TTC549 (cell line): ENCODE measurements at regions not wholly inside any gene's neighbourhood (a gene's known extent, or its start where the extent isn't known, plus 50 kb on each side); places are given as distances from the start of the nearest gene placed in this dataset.
"Not testable (repeated sequence)": the region's sequence is repeated elsewhere in the genome, so short reads cannot be mapped to it uniquely, and the experiment has no call there.

Source experiments
- FAIRE-seq: peaks from 2 replicates; lab custom pipeline; 2012; peaks lifted over from hg19 to GRCh38; lab: Jason Lieb, UNC

DNA sequence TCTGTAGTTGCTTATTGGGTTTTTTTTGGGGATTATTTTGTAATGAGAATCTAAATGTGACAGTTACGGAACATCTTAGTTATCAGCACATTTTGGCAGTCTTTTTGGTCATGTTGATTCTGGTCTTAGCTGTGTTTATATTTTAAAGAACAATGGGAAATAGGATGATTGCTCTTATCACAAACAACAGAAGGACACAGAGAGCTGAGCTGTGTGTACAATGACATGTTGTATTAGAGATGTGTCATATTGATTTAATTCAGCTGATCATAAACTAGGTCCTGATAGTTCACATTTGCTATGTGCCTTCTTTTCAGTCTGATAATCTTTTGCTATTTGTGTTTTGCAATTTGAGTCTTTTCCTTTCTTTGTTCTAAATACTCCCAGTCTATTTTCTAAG is 781.7 kb downstream of the TRHDE start:
- FAIRE-seq, result no peak

DNA sequence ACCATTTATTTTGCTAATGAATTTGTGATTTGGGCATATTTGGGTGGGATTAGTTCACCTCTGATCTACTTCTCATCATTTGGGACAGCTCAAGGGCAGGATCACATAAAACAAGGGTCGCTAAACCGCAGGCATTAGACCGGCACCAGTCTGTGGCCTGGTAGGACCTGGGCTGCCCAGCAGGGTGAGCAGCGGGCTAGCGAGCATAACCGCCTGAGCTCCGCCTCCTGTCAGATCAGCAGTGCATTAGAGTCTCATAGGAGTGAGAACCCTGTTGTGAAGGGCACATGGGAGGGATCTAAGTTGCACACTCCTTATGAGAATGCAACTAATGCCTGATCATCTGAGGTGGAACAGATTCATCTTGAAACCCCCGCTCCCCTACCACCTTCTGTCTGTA is 785.3 kb downstream of the TRHDE start:
- FAIRE-seq, result no peak

DNA sequence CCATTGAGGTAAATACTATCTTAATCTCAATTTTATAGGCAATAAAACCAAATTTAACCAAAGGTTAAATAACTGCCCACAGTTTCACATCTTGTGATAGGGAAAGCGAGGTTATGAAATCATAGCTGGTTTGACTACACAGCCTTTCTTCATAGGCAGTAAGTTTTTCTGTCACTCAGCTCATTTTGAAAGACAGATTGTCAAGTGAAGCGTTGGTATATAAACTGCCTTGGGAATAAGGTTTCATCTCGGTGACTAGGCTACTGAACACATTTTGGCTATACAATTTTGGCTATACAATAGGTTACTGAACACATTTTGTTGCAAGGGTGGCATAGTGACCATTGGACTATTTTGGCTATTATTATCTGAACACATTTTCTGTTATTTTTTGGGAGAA is 793.7 kb downstream of the TRHDE start:
- no peak for FAIRE-seq

DNA sequence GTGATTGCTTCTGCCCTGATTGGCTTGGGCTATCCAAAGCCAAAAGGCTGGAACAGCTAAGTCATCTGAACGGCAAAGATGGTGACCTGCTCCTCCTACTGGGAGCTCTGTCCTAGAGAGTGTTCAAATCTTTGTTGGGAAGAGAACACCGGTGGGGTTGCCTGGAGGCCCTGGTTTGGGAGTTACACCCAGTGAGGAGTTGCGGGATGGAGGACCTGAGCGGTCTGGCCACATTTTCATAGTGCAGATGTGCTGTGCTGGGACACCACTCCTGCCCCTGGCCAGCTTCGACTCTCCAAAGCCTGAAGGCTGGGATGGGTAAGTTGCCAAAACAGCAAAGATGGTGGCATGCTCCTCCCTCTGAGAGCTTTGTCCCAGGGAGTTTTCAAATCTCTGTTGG is 795.4 kb downstream of the TRHDE start:
- no peak for FAIRE-seq

DNA sequence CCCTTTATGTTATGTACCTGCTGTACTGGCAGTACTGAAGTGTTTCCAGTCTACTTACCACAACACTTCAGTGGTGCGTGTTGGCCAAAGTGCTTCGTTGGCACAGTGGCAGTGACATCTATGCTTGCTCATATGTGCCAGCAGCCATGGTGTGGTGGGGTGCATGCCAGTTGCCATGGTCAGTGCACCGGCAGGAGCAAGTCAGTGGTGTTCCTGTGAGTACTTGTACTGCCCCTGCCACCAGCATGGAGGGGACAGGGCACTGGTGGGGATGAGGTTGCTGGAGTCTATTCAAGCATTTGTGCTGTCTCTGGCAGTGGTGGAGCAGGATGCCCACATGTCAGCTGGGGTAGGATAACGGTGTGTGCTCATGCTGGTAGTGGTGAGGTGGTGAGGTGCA is 800.0 kb downstream of the TRHDE start:
- FAIRE-seq, result no peak

DNA sequence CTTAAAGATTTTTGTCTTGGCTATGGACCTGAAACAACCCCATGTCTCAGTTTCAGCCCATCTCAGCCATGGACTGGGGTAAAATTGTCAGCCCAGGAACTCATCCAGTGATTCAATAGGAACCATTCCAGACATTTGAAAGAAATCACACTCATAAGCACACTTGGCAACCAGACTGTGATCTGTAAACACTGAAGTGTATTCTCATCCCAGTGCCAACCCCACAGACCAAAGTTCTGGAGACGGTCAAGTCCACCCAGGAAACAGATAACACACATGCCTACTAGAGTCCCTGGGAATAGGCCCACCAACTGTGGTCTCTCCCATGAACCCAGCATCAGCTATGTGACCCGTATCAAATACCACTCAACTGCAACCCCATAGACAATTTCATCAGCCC is 804.6 kb downstream of the TRHDE start:
- no peak for FAIRE-seq

DNA sequence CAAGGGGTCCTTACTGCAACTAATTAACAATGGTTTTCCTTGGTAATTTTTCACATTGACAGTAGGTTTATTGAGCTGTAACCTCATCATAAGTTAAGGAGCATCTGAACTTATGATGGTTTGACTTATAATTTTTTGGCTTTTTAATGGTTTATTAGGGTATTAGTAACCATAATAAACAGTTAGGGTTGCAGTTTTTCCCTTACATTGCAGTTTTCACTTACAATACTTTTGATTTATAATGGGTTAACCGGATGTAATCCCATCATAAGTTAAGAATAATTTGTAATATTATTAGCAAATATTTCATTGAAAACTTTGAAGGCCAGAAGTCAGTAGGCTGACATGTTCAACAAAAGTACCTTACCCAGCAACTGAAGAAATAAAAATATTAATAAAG is 811.6 kb downstream of the TRHDE start:
- FAIRE-seq, result no peak

DNA sequence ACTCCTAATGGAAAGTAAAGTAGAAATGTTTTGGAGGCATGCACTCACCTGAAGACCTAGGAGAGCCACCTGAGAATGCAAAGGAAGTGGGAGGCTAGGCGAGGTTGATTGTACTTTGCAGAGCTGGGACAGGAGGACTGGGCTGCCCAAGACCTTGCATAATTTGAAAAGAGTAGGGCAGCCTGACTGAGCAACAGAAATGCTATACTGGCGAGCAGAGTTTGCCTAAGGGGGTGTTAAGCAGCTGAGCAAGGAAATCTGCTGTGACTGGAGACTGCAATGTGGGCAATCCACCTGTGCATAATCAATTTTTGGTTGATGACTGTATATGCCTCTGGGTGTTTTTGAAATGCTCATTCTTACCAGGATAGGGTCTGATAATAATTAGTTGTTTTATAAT is 834.1 kb downstream of the TRHDE start:
- no peak for FAIRE-seq

DNA sequence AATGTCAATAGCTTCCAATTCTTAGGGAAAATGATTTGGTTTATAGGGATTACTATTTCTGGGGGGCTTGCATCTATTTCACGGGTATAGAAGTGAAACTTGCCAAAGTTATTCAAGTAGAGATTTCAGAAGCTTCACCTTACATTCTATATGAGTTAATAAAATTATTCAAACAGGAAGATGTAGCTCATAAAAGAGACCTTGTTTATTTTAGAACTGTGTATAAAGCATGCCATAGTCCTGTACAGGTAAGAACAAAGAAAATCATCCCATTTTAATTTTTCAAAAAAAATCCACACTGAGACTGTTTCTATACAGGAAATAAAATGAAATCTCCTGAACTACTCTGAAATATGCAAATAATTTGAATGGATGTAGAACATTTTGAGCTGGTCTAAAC is 834.7 kb downstream of the TRHDE start:
- FAIRE-seq, result no peak

DNA sequence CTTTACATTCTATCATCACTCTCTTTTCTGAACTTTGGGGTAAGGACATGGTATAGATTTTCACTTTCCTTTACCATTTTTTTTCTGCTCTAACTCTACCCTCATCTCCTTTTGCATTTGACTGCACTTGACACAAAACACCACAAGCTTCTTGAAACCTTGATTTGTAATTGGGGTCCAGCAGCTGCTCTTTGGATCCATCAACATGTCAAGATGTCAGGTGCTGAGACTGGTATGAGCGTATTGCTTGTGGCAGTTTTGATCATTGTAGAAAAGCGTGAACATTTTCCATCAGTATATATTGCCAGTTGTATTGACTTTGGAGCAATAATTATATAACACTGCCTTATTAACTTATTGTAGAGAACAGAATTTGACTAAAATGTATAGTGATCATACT is 838.6 kb downstream of the TRHDE start:
- FAIRE-seq, result no peak

DNA sequence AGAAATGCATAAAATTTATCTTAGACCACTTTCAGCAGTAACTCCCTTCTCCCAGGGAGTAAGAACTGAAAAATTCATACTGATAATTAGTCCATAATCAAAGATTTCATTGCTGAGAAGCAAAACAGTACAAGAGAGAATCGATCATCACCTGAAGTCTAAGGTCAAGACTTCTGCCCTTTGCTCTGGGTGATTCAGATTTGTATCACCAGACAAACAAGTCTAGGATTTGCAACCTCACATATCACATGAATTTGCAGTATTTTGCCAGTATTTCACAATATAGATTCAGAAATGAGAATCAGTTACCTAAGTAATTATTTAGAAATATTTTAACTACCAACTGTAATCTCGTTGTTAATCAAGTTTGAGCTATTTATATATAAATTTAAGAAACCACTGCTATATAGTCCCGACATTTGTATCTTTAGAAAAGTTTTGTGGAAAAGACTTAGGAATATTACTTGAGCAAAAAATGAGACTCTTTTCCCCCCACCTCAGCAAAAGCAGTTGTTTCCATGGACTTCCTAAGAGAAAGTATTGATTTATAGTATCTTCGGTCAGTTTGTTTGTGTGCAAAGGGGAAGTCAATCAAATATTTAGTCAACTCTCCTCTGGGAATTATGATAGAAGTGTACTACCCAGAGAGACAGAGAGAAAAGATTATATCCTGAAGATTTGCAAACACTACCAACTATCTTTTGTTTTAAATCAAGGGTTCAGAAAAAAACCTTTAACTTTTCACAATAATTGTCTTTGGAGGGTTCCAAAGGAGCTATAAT is 840.1 kb downstream of the TRHDE start:
- FAIRE-seq, result no peak

DNA sequence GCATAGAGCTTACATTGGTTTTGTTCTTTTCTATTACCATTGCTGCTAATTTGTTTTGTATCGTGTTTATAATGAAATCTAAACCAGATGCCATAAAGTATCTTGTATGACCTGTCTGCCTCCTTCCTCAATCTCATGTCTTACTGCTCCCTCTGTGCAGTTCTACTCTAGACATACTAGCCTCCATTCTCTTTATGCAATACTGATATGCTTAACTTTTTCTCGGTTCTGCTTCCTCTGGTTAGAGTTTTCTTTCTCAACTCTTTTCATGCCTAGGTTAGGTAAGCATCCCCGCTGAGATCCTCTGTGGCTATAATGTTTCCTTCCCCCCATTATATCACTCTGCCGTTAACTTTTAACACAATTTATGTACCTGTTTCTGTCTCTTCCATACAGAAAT is 852.3 kb downstream of the TRHDE start:
- FAIRE-seq, result no peak

DNA sequence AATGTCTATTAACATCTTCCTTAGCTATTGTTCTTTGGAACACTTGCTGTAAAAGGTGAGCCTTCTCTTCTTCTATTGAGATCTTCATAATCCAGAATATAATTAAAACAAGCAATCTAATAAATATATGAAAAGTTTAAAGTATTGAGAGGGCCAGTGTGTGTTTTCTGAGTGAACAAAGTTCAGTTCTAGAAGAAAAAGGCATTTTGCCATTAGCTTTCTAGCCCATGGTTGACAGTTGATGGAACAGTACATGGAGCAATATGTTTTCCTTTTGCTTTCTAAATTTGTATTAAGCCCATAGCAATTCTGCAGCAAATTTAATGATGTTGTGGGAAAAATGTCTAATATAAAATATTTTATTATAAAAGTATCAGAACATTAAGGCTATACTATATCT is 853.0 kb downstream of the TRHDE start:
- FAIRE-seq, result no peak

DNA sequence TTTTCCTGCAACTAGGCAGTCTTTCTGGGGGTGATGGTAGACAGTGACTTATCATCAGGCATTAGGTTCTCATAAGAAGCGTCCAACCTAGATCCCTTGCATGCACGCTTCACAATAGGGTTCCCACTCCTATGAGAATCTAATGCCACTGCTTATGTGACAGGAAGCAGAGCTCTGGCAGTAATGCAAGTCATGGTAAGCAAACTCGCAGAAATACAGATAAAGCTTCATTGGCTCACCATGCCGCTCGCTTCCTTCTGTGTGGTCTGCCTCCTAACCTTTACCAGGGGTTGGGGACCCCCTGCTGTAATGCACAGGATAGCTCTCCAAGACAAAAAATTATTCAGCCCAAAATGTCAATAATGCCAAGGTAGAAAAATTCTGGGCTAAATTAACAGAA is 864.2 kb downstream of the TRHDE start:
- FAIRE-seq, result no peak

DNA sequence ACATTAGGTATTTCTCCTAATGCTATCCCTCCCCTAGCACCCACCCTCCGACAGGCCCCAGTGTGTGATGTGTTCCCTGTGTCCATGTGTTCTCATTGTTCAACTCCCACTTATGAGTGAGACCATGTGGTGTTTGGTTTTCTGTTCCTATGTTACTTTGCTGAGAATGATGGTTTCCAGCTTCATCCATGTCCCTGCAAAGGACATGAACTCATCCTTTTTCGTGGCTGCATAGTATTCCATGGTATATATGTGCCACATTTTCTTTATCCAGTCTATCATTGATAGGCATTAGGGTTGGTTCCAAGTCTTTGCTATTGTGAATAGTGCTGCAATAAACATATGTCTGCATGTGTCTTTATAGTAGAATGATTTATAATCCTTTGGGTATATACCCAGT is 867.5 kb downstream of the TRHDE start:
- FAIRE-seq, result not testable (repeated sequence)

DNA sequence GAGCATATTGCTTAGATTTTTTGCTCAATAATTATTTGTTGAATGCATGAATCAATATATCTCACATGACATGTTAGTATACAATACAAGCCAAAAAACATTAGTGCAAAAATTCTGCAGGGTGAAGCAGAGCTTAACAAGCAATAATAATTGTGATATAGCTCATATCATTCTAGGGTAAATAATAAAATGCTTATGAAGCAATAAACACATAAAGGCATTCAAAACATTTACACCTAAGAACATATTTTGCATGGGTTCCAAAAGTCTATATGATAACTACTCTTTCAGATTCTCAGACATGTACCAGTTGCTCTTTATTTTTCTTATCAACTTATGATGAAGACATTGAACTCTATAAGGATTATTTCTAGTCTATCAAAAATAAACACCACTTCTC is 886.2 kb downstream of the TRHDE start:
- no peak for FAIRE-seq

DNA sequence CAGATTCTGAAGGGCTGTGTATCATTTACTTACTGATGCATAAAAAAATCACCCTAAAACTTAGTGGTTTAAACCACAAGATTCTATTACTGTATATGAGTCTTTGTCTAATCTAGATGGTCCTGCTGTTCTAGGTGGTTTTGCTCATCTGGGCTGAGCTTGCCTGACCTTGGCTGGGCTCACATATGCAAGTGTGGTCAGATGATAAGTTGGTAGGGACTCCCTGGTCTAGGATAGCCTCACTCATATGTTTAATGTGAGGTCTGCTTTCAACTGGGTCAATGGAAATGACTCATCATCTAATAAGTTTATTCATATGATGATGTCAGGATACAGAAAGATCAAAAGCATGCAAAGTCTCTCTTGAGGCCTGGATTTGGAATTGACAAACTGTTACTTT is 887.8 kb downstream of the TRHDE start:
- FAIRE-seq, result no peak

DNA sequence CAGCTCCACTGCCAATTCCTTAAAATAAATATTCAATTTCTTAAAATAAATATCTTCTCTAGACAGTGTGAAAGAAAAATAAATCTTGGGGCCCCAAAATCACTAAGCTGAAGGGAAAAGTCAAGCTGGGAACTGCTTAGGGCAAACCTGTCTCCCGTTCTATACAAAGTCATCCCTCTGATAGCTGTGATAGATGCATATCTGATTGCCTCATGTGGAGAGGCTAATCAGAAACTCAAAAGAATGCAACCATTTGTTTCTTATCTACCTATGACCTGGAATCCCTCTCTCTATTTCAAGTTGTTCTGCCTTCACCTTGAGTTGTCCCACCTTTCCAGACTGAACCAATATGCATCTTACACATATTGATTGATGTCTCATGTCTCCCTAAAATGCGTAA is 889.8 kb downstream of the TRHDE start:
- no peak for FAIRE-seq

DNA sequence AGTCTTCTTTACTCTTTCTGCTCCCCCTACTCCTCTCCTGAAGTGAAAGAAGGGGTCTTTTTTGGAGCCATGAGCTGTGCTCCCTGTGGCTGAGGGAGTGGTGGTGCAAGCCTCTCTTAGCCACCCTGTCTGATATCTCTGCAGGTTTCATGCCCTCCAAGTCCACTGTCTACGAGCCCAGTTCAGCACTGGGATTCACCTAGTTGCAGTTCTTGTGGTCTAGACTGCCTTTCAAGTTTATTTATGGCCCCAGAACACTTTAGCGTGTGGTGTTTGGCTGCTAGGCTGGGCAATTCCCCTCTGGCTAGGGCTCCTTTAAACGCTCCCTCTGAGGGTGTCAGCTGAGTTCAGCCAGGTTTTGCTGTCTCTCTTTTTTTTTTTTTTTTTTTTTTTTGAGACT is 908.6 kb downstream of the TRHDE start:
- FAIRE-seq, result no peak

DNA sequence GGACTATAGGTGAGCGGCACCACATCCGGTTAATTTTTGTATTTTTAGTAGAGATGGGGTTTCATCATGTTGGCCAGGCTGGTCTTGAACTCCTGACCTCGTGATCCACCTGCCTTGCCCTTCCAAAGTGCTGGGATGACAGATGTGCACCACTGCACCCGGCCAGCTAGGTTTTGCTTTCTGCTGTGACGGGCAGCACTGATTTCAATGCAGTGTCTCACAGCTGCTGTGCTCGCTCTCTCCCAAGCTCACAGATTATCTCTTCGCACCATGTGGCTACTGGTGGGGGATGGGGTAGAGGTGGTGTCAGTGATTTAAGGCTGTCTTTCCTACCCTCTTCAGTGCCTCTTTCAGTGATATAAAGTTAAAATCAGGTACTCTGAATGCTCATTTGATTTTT is 909.1 kb downstream of the TRHDE start:
- no peak for FAIRE-seq

DNA sequence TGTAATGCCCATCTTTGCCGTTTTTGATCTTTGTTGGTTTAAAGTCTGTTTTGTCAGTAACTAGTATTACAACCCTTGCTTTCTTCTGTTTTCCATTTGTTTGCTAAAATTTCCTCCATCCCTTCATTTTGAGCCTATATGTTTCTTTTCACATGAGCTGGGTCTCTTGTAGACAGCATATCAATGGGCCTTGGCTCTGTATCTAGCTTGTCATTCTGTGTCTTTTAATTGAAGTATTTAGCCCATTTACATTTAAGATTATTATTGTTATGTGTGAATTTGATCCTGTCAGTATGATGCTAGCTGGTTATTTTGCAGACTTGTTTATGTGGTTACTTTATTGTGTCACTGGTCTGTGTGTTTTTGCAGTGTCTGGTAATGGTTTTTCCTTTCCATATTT is 913.2 kb downstream of the TRHDE start:
- no peak for FAIRE-seq

DNA sequence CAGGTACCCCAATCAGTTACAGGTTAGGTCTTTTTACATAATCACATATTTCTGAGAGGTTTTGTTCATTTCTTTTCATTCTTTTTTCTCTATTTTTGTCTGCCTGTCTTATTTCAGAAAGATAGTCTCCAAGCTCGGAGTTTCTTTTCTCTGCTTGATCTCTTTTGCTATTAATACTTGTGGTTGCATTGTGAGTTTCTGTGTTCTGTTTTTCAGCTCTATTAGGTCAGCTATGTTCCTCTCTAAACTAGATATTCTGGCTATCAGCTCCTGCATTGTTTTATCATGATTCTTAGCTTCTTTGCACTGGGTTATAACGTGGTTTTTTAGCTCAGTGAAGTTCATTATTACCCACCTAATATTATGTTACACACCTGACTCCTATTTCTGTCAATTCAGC is 914.1 kb downstream of the TRHDE start:
- FAIRE-seq, result no peak

DNA sequence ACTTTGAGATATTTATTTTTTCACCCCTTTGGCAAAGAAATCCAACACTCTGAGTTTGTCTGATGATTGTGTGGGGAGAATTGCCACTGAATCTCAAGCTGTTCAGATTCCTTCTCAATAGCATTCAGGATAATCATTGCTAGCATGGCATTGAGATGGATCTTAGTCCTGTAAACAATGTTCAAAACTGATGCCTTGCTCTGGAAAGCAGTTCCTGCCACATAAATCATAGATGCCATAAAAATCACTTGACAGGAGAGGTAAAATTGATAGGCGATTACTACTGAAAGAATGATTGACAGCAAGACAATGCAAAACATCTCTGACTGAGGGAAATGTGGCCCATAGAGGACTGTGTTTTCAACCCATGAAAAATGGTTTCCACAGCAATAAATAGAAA is 915.6 kb downstream of the TRHDE start:
- no peak for FAIRE-seq

DNA sequence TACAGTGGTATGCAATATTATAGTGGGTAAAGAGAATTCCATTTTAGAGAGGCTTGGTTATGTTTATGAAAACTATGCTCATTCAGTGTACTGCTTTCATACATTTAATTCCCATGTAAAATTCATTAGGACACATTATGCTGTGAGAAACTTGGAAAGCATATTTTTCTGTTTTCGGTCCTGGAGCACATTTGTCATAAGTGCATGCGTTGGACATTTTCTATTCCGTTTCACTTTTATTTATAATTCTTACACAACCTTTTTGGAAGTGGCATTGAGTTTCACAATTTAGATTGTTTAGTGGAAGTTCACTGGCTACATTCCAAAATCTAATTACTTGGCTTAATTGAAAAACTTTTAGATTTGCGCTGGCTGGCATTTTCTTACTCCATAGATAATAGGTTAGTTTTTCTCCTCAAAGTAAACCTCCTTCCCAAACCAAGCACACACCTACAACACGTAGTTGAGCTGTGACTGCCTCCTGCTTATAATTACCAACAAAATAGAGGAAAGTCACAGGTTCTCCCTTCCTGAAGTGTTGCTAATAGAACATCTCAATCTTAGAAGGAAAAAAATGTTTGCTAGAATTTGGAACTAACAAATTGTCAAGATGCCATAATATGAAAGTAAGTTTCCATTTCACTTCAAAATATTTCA is 938.5 kb downstream of the TRHDE start:
- FAIRE-seq, result no peak
